HG02623 (cell line): ENCODE measurements at regions not wholly inside any gene's neighbourhood (a gene's known extent, or its start where the extent isn't known, plus 50 kb on each side); places are given as distances from the start of the nearest gene placed in this dataset.

Experiments used
- ATAC-seq: cut with Tn5 transposase; IDR thresholded peaks from one replicate; pipeline ENCODE4 v1.9.1; 2021; ENCODE audit warnings: moderate library complexity; ENCODE audit not compliant: unreplicated experiment

GRCh38 chr15:53462651-53463050 lies 296.8 kb downstream of the WDR72 start:
- no peak for ATAC-seq

- ATAC-seq, result no peak
These were observed 297.8 kb downstream of the WDR72 start for GRCh38 chr15:53461677-53462076.

- no peak for ATAC-seq
These were observed 300.7 kb downstream of the WDR72 start for GRCh38 chr15:53458736-53459135.

- no peak for ATAC-seq
These were observed 302.0 kb downstream of the WDR72 start for GRCh38 chr15:53457479-53457878.

- ATAC-seq, result no peak
These were observed 304.4 kb downstream of the WDR72 start for GRCh38 chr15:53454843-53455721.

GRCh38 chr15:53454535-53454842 lies 305.0 kb downstream of the WDR72 start:
- no peak for ATAC-seq

GRCh38 chr15:53453253-53454105 lies 306.0 kb downstream of the WDR72 start:
- ATAC-seq, result no peak

GRCh38 chr15:53448232-53449015 lies 311.0 kb downstream of the WDR72 start:
- ATAC-seq, result no peak

- ATAC-seq, result no peak
These were observed 311.7 kb downstream of the WDR72 start for GRCh38 chr15:53447742-53448141.

GRCh38 chr15:53447053-53447574 lies 312.3 kb downstream of the WDR72 start:
- ATAC-seq, result no peak

- no peak for ATAC-seq
These were observed 313.1 kb downstream of the WDR72 start for GRCh38 chr15:53446376-53446775.

- no peak for ATAC-seq
These were observed 313.9 kb downstream of the WDR72 start for GRCh38 chr15:53445531-53445930.

- ATAC-seq, result no peak
These were observed 321.2 kb downstream of the WDR72 start for GRCh38 chr15:53437985-53438841.

- ATAC-seq, result no peak
These were observed 322.1 kb downstream of the WDR72 start for GRCh38 chr15:53437366-53437765.

- no peak for ATAC-seq
These were observed 325.2 kb downstream of the WDR72 start for GRCh38 chr15:53434174-53434678.

GRCh38 chr15:53416219-53416940 lies 343.1 kb downstream of the WDR72 start:
- no peak for ATAC-seq

GRCh38 chr15:53414167-53414566 lies 345.3 kb downstream of the WDR72 start:
- no peak for ATAC-seq

GRCh38 chr15:53412542-53412941 lies 346.9 kb downstream of the WDR72 start:
- ATAC-seq, result no peak

GRCh38 chr15:53404930-53405493 lies 354.5 kb downstream of the WDR72 start:
- ATAC-seq, result no peak
